GM12874 (cell line): ENCODE measurements at regions not wholly inside any gene's neighbourhood (a gene's known extent, or its start where the extent isn't known, plus 50 kb on each side); places are given as distances from the start of the nearest gene placed in this dataset.

Experiments used
- CTCF ChIP-seq: IDR thresholded peaks from 2 replicates; pipeline ENCODE4 v1.5.1; 2011; ENCODE audit warnings: low read depth, mild to moderate bottlenecking, control low read depth, low read length, moderate library complexity; ENCODE audit not compliant: insufficient read depth

- no peak for TF ChIP-seq CTCF
These were observed 172.2 kb upstream of the ATP2B1 start for GRCh38 chr12:89880690-89881350.

- no peak for TF ChIP-seq CTCF
These were observed 171.1 kb upstream of the ATP2B1 start for GRCh38 chr12:89879766-89880165.

- no peak for TF ChIP-seq CTCF
These were observed 170.3 kb upstream of the ATP2B1 start for GRCh38 chr12:89878950-89879349.

GRCh38 chr12:89878327-89878726 lies 169.7 kb upstream of the ATP2B1 start:
- no peak for TF ChIP-seq CTCF

- TF ChIP-seq CTCF: no peak
These were observed 169.0 kb upstream of the ATP2B1 start for GRCh38 chr12:89877671-89878070.

- no peak for TF ChIP-seq CTCF
These were observed 168.5 kb upstream of the ATP2B1 start for GRCh38 chr12:89877136-89877535.

- no peak for TF ChIP-seq CTCF
These were observed 167.2 kb upstream of the ATP2B1 start for GRCh38 chr12:89875809-89876208.

- TF ChIP-seq CTCF: no peak
These were observed 166.6 kb upstream of the ATP2B1 start for GRCh38 chr12:89875225-89875624.
